H1 (cell line): ENCODE measurements at regions not wholly inside any gene's neighbourhood (a gene's known extent, or its start where the extent isn't known, plus 50 kb on each side); places are given as distances from the start of the nearest gene placed in this dataset.

ENCODE experiments used
- CTCF ChIA-PET: fragments of 300-600 bp; sonication (Branson Sonifier 250); formaldehyde crosslinking; loops from one replicate; lab custom pipeline; 2021; ENCODE audit not compliant: partially characterized antibody; lab: Charles Lee
- POLR2A ChIA-PET: fragments of 300-600 bp; sonication (Branson Sonifier 250); formaldehyde crosslinking; loops from one replicate; lab custom pipeline; 2021; ENCODE audit warnings: inconsistent platforms; ENCODE audit not compliant: partially characterized antibody; lab: Charles Lee
- DNase-seq, 2 experiments: peaks; one replicate each; pipeline versions ENCODE4 v3.0.0 to v3.0.0-alpha.2; 2010 to 2022; ENCODE audit warnings: low spot score in 2 of 2, low read depth in 1 of 2, mixed read lengths in 1 of 2
- FAIRE-seq: peaks from 2 replicates; lab custom pipeline; 2011; peaks lifted over from hg19 to GRCh38; lab: Jason Lieb, UNC
- H2AFZ ChIP-seq: 2 replicates; pipeline ENCODE4 v1.8.1; 2012; ENCODE audit warnings: low read length, inconsistent platforms
- H2AK5ac ChIP-seq: 2 replicates; pipeline ENCODE4 v1.6.1; 2013; ENCODE audit warnings: low read depth, low read length
- H2BK120ac ChIP-seq: replicated peaks from 2 replicates; pipeline ENCODE3; 2013; ENCODE audit warnings: low read depth, low read length, inconsistent platforms
- H2BK12ac ChIP-seq: 2 replicates; pipeline ENCODE4 v1.6.1; 2013; ENCODE audit warnings: low read depth, low read length
- H2BK15ac ChIP-seq: 2 replicates; pipeline ENCODE4 v1.6.1; 2013; ENCODE audit warnings: low read length
- H2BK20ac ChIP-seq: 2 replicates; pipeline ENCODE4 v1.6.1; 2013; ENCODE audit warnings: low read length
- H2BK5ac ChIP-seq: 2 replicates; pipeline ENCODE4 v1.6.1; 2013; ENCODE audit warnings: low read depth, low read length
- H3K14ac ChIP-seq: 2 replicates; pipeline ENCODE4 v1.6.1; 2013; ENCODE audit warnings: inconsistent platforms; ENCODE audit not compliant: insufficient read length
- H3K18ac ChIP-seq: 2 replicates; pipeline ENCODE4 v1.6.1; 2013; ENCODE audit warnings: low read length; ENCODE audit errors: extremely low read depth
- H3K23ac ChIP-seq: 2 replicates; pipeline ENCODE4 v1.6.1; 2013; ENCODE audit warnings: inconsistent platforms; ENCODE audit not compliant: insufficient read length
- H3K23me2 ChIP-seq: 2 replicates; pipeline ENCODE4 v1.6.1; 2013; ENCODE audit warnings: low read depth, low read length
- H3K27ac ChIP-seq: 2 replicates; pipeline ENCODE4 v1.6.1; 2011; ENCODE audit warnings: low read depth, low read length, inconsistent platforms
- H3K27me3 ChIP-seq, 4 experiments: replicated peaks in 1 of 4; 1 replicate in 1 of 4; 2 replicates in 3 of 4; pipeline versions ENCODE4 v1.6.1 to v1.8.1; 2011 to 2013; ENCODE audit warnings: low read length in 3 of 4, mild to moderate bottlenecking in 3 of 4, inconsistent platforms in 2 of 4, mixed read lengths in 2 of 4, moderate library complexity in 1 of 4; ENCODE audit not compliant: control insufficient read depth in 3 of 4, insufficient read depth in 3 of 4; ENCODE audit errors: extremely low read depth in 1 of 4
- H3K36me3 ChIP-seq, 4 experiments: 2 replicates each; pipeline versions ENCODE4 v1.6.1 to v1.8.1; 2011 to 2013; ENCODE audit warnings: mild to moderate bottlenecking in 4 of 4, low read length in 3 of 4, moderate library complexity in 2 of 4, control low read depth in 1 of 4, inconsistent platforms in 1 of 4; ENCODE audit not compliant: insufficient read depth in 4 of 4, control insufficient read depth in 2 of 4
- H3K4ac ChIP-seq: replicated peaks from 2 replicates; pipeline ENCODE3; 2013; ENCODE audit warnings: low read length, low read depth, mixed read lengths, inconsistent platforms; ENCODE audit not compliant: insufficient read length
- H3K4me1 ChIP-seq, 4 experiments: replicated peaks in 1 of 4; 1 replicate in 1 of 4; 2 replicates in 3 of 4; pipeline versions ENCODE4 v1.6.1 to v1.8.1; 2011 to 2013; ENCODE audit warnings: low read length in 3 of 4, inconsistent platforms in 2 of 4, mixed read lengths in 1 of 4; ENCODE audit not compliant: insufficient read depth in 4 of 4, control insufficient read depth in 3 of 4
- H3K4me2 ChIP-seq, 2 experiments: 2 replicates each; pipeline versions ENCODE4 v1.6.1 to v1.8.1; 2011 to 2013; ENCODE audit warnings: low read depth in 2 of 2, low read length in 2 of 2, control low read depth in 1 of 2, inconsistent platforms in 1 of 2, mild to moderate bottlenecking in 1 of 2; ENCODE audit not compliant: insufficient read depth in 1 of 2
- H3K4me3 ChIP-seq, 4 experiments: fragments of 200-600, 300-600 bp in 1 of 4; sonication (generic), shearing (Covaris generic), sonication (Bioruptor Twin) in 1 of 4; 2 replicates each; pipeline versions ENCODE4 v1.5.1 to v1.8.1; 2011 to 2016; ENCODE audit warnings: low read length in 4 of 4, low read depth in 3 of 4, control low read depth in 2 of 4, inconsistent platforms in 2 of 4, mild to moderate bottlenecking in 2 of 4, mixed read lengths in 1 of 4, moderate library complexity in 1 of 4; ENCODE audit not compliant: insufficient read depth in 2 of 4; ENCODE audit errors: extremely low read depth in 1 of 4
- H3K56ac ChIP-seq: replicated peaks from 2 replicates; pipeline ENCODE3; 2013; ENCODE audit warnings: low read depth, mild to moderate bottlenecking, mixed read lengths, low read length, inconsistent platforms; ENCODE audit not compliant: insufficient read length
- H3K79me1 ChIP-seq: 2 replicates; pipeline ENCODE4 v1.6.1; 2013; ENCODE audit warnings: low read depth, low read length, control low read depth
- H3K79me2 ChIP-seq, 2 experiments: 2 replicates each; pipeline versions ENCODE4 v1.6.1 to v1.8.1; 2012 to 2013; ENCODE audit warnings: low read length in 2 of 2, mild to moderate bottlenecking in 2 of 2, inconsistent platforms in 1 of 2; ENCODE audit not compliant: insufficient read depth in 2 of 2, control insufficient read depth in 1 of 2
- H3K9ac ChIP-seq, 4 experiments: replicated peaks in 1 of 4; 1 replicate in 1 of 4; 2 replicates in 3 of 4; pipeline versions ENCODE4 v1.6.1 to v1.8.1; 2011 to 2013; ENCODE audit warnings: low read depth in 3 of 4, low read length in 3 of 4, control low read depth in 2 of 4, mild to moderate bottlenecking in 2 of 4, moderate library complexity in 2 of 4, inconsistent platforms in 1 of 4; ENCODE audit errors: extremely low read depth in 1 of 4
- H3K9me3 ChIP-seq, 2 experiments: 2 replicates each; pipeline versions ENCODE4 v1.6.1 to v1.8.1; 2012 to 2013; ENCODE audit warnings: mild to moderate bottlenecking in 2 of 2, moderate library complexity in 2 of 2, control low read depth in 1 of 2, inconsistent platforms in 1 of 2, low read depth in 1 of 2, low read length in 1 of 2, mixed read lengths in 1 of 2; ENCODE audit not compliant: insufficient read depth in 2 of 2
- H4K20me1 ChIP-seq, 2 experiments: replicated peaks in 1 of 2; 2 replicates each; pipeline versions ENCODE3 to v1.8.1; 2011 to 2013; ENCODE audit warnings: inconsistent platforms in 2 of 2, low read length in 2 of 2, mild to moderate bottlenecking in 1 of 2; ENCODE audit not compliant: insufficient read depth in 2 of 2, control insufficient read depth in 1 of 2
- H4K5ac ChIP-seq: 2 replicates; pipeline ENCODE4 v1.6.1; 2013; ENCODE audit warnings: low read length, low read depth, mixed read lengths, inconsistent platforms; ENCODE audit not compliant: insufficient read length
- H4K8ac ChIP-seq: 2 replicates; pipeline ENCODE4 v1.8.0; 2013; ENCODE audit warnings: mild to moderate bottlenecking, moderate library complexity, low read length, inconsistent platforms; ENCODE audit not compliant: insufficient read depth; ENCODE audit errors: extremely low read depth
- H4K91ac ChIP-seq: replicated peaks from 2 replicates; pipeline ENCODE3; 2013; ENCODE audit warnings: low read length, mixed read lengths, inconsistent platforms; ENCODE audit not compliant: insufficient read length
- EZH2 ChIP-seq: fragments of 200-600 bp; sonication (generic); IDR thresholded peaks from 2 replicates; pipeline ENCODE4 v1.7.1; 2012; ENCODE audit warnings: low read depth, mild to moderate bottlenecking, moderate library complexity, low read length, inconsistent platforms; ENCODE audit not compliant: severe bottlenecking
- FOSL1 ChIP-seq: IDR thresholded peaks from 2 replicates; pipeline ENCODE4 v1.6.1; 2011; ENCODE audit warnings: mild to moderate bottlenecking, low read depth, low read length, moderate library complexity; ENCODE audit not compliant: insufficient read depth
- JUND ChIP-seq: IDR thresholded peaks from 2 replicates; pipeline ENCODE4 v1.6.1; 2011; ENCODE audit warnings: mild to moderate bottlenecking, improper control_type of control experiment, low read length
- MAFK ChIP-seq: IDR thresholded peaks from 2 replicates; pipeline ENCODE4 v1.6.1; 2012; ENCODE audit warnings: low read depth, mild to moderate bottlenecking, improper control_type of control experiment, low read length
- PHF8 ChIP-seq: fragments of 200-600 bp; sonication (generic); conservative IDR thresholded peaks from 2 replicates; pipeline ENCODE4 v1.7.1; 2012; ENCODE audit warnings: low read depth, mild to moderate bottlenecking, inconsistent platforms, low read length, moderate library complexity
- RAD21 ChIP-seq, 2 experiments: IDR thresholded peaks in 1 of 2; conservative IDR thresholded peaks in 1 of 2; 2 replicates each; pipeline ENCODE4 v1.6.1; 2011; ENCODE audit warnings: low read depth in 2 of 2, low read length in 2 of 2, improper control_type of control experiment in 1 of 2, inconsistent platforms in 1 of 2, mild to moderate bottlenecking in 1 of 2, moderate library complexity in 1 of 2
- RXRA ChIP-seq: IDR thresholded peaks from 2 replicates; pipeline ENCODE4 v1.6.1; 2011; ENCODE audit warnings: low read depth, mild to moderate bottlenecking, low read length, moderate library complexity; ENCODE audit not compliant: insufficient read depth
- SAP30 ChIP-seq: fragments of 300-600 bp; sonication (generic); IDR thresholded peaks from 2 replicates; pipeline ENCODE4 v1.7.1; 2012; ENCODE audit warnings: low read length, moderate library complexity, mild to moderate bottlenecking, inconsistent platforms; ENCODE audit not compliant: insufficient read depth, insufficient replicate concordance
- SP1 ChIP-seq: IDR thresholded peaks from 2 replicates; pipeline ENCODE4 v1.6.1; 2011; ENCODE audit warnings: low read depth, low read length
- SUZ12 ChIP-seq: fragments of 200-600 bp; sonication (generic); IDR thresholded peaks from 2 replicates; pipeline ENCODE4 v1.6.1; 2012; ENCODE audit warnings: mild to moderate bottlenecking, inconsistent platforms, low read length, moderate library complexity, mixed read lengths
- YY1 ChIP-seq: IDR thresholded peaks from 2 replicates; pipeline ENCODE4 v1.6.1; 2011; ENCODE audit warnings: low read depth, mild to moderate bottlenecking, low read length
- WGBS, 2 experiments: shearing (Covaris generic) in 1 of 2; methylation state at CpG; one replicate each; pipeline versions ENCODE4 v1.1.6 to v1.1.7; 2013 to 2015; ENCODE audit warnings: low lambda C conversion rate in 2 of 2, mixed read lengths in 2 of 2, inconsistent platforms in 1 of 2, low coverage in 1 of 2, missing lambda C conversion rate in 1 of 2; ENCODE audit not compliant: insufficient replicate concordance in 2 of 2, insufficient coverage in 1 of 2, insufficient read length in 1 of 2; ENCODE audit errors: extremely low coverage in 1 of 2, missing lambda C conversion rate in 1 of 2; 5-methylcytosine and 5-hydroxymethylcytosine counted together
- TF ChIP-seq, protein P1 (sequence below): IDR thresholded peaks from 2 replicates; pipeline ENCODE4 v1.6.1; 2011; ENCODE audit warnings: low read depth, mild to moderate bottlenecking, low read length; ENCODE audit not compliant: insufficient read depth

- Histone ChIP-seq H2BK5ac (no peak overlapping the region), H3K27me3 (no peaks in the 10 kb centered on the region), H3K18ac (no peak overlapping the region), H3K23ac (no peak overlapping the region), H3K79me2 (no peaks in the 10 kb centered on the region), H3K79me1 (no peaks in the 10 kb centered on the region), H4K20me1 (no peaks in the 10 kb centered on the region), H3K9ac (no peak overlapping the region), H3K4me3 (no peak overlapping the region), H3K4ac (no peak overlapping the region), H2AFZ (no peak overlapping the region), H4K8ac (no peak overlapping the region), H3K4me2 (no peak overlapping the region), H2BK12ac (no peak overlapping the region), H3K4me1 (no peaks in the 10 kb centered on the region), H2AK5ac (no peak overlapping the region), H2BK120ac (no peak overlapping the region), H3K56ac (no peak overlapping the region), H3K27ac (no peak overlapping the region), H3K36me3 (no peaks in the 10 kb centered on the region), H3K14ac (no peak overlapping the region), H4K91ac (no peak overlapping the region), H2BK15ac (no peak overlapping the region), H3K23me2 (no peaks in the 10 kb centered on the region; the same call in 1 of the 2 replicates), H2BK20ac (no peak overlapping the region), H4K5ac (no peak overlapping the region), H3K9me3 (no peaks in the 10 kb centered on the region)
- CTCF ChIA-PET, result interaction anchor here (0.6 to 0.7 kb wide), 5 partner anchors 37 to 527 kb away, joined by 3 to 5 read pairs (median 3); no protein-coding TSS in a partner anchor
- WGBS, 2 experiments, result 81% methylated on average over 2 of the region's 2 CpGs; no CpG with 5 or more reads in 1 of the 2 experiments
- no peak for TF ChIP-seq EZH2
- no peak for TF ChIP-seq FOSL1
- no peak for TF ChIP-seq PHF8
- TF ChIP-seq RXRA, result no peak
- no peak for TF ChIP-seq YY1
- TF ChIP-seq JUND, result no peak
- no peak for TF ChIP-seq RAD21 (IDR thresholded peaks at IDR 0.05 in 1 of 2, conservative IDR thresholded peaks at IDR 0.05 in 1 of 2; ENCODE audit: low read depth in 2 of 2, low read length in 2 of 2)
- no peak for TF ChIP-seq SAP30
- TF ChIP-seq, protein P1, sequence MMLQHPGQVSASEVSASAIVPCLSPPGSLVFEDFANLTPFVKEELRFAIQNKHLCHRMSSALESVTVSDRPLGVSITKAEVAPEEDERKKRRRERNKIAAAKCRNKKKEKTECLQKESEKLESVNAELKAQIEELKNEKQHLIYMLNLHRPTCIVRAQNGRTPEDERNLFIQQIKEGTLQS, result no peak
- TF ChIP-seq SUZ12, result no peak
- TF ChIP-seq MAFK, result no peak
- TF ChIP-seq SP1, result no peak
- DNase-seq, result no peak
- no peak for FAIRE-seq
- POLR2A ChIA-PET, result no interaction called here
These were observed 433.8 kb upstream of the DCN start for GRCh38 chr12:91616416-91616815.
